Natural killer cell (primary cell): ENCODE measurements at regions not wholly inside any gene's neighbourhood (a gene's known extent, or its start where the extent isn't known, plus 50 kb on each side); places are given as distances from the start of the nearest gene placed in this dataset.
"Not testable (repeated sequence)": the region's sequence is repeated elsewhere in the genome, so short reads cannot be mapped to it uniquely, and the experiment has no call there.

Experiments
- ATAC-seq, 3 donors: fragments of 150-1000 bp in 2 of 3; fragments of 200-7000 bp in 1 of 3; cut with Tn5 transposase; 1 replicate in 1 of 3; 2 replicates in 2 of 3; pipeline ENCODE4 v1.10.0; 2021; ENCODE audit warnings: mild to moderate bottlenecking in 2 of 3, moderate library complexity in 2 of 3
- DNase-seq, 2 donors: peaks; one replicate each; pipeline versions ENCODE4 v3.0.0 to v3.0.0-alpha.2; 2013 to 2021; ENCODE audit warnings: mixed read lengths in 1 of 2
- H3K27ac ChIP-seq: one replicate; pipeline ENCODE4 v1.5.1; 2013; ENCODE audit warnings: mild to moderate bottlenecking, low read length
- H3K27me3 ChIP-seq: one replicate; pipeline ENCODE4 v1.6.1; 2013; ENCODE audit warnings: low read length; ENCODE audit not compliant: control insufficient read depth, insufficient read depth
- H3K36me3 ChIP-seq: one replicate; pipeline ENCODE4 v1.6.1; 2013; ENCODE audit warnings: low read length; ENCODE audit not compliant: control insufficient read depth, insufficient read depth
- H3K4me1 ChIP-seq: one replicate; pipeline ENCODE4 v1.6.1; 2013; ENCODE audit warnings: low read length; ENCODE audit not compliant: control insufficient read depth, insufficient read depth
- H3K4me3 ChIP-seq: one replicate; pipeline ENCODE4 v1.5.1; 2013; ENCODE audit warnings: low read length
- H3K9me3 ChIP-seq: one replicate; pipeline ENCODE4 v1.6.1; 2013; ENCODE audit warnings: low read length; ENCODE audit not compliant: control insufficient read depth, insufficient read depth
- H3K27ac Mint-ChIP-seq, 2 donors: one replicate each; pipeline ENCODE4 v1.8.0; 2022; ENCODE audit warnings: mild to moderate bottlenecking in 2 of 2, mixed read lengths in 2 of 2, moderate library complexity in 1 of 2
- H3K27me3 Mint-ChIP-seq, 2 donors: one replicate each; pipeline ENCODE4 v1.8.0; 2022; ENCODE audit warnings: low read depth in 2 of 2, mixed read lengths in 2 of 2
- H3K36me3 Mint-ChIP-seq: one replicate; pipeline ENCODE4 v1.8.0; 2022; ENCODE audit warnings: mixed read lengths
- H3K4me1 Mint-ChIP-seq, 2 donors: one replicate each; pipeline ENCODE4 v1.8.0; 2022; ENCODE audit warnings: mixed read lengths in 2 of 2
- H3K4me3 Mint-ChIP-seq: one replicate; pipeline ENCODE4 v1.8.0; 2022; ENCODE audit warnings: mild to moderate bottlenecking, moderate library complexity, mixed read lengths
- H3K9me3 Mint-ChIP-seq, 2 donors: one replicate each; pipeline ENCODE4 v1.8.0; 2022; ENCODE audit warnings: mixed read lengths in 2 of 2
- WGBS: methylation state at CpG from one replicate; pipeline ENCODE4 v1.1.7; 2013; ENCODE audit warnings: missing lambda C conversion rate; ENCODE audit not compliant: insufficient coverage; 5-methylcytosine and 5-hydroxymethylcytosine counted together
- intact Hi-C: fragments of 100-400 bp; cut with micrococcal nuclease; formaldehyde crosslinking; loops from one replicate; pipeline ENCODE4 v1.14.2; 2022
- TF ChIP-seq, protein P1 (sequence below): fragments of 200-600 bp; IDR thresholded peaks from one replicate; pipeline ENCODE4 v1.8.0; 2022; ENCODE audit warnings: antibody characterized with exemption

GRCh38 chr5:53405396-53405795 lies 75.0 kb upstream of the FST start:
- ATAC-seq (no peak), DNase-seq (no peak)
- Histone ChIP-seq H3K27ac (no peak overlapping the region), H3K27me3 (no peaks in the 10 kb centered on the region), H3K36me3 (no peaks in the 10 kb centered on the region), H3K4me1 (no peaks in the 10 kb centered on the region), H3K9me3 (no peaks in the 10 kb centered on the region), H3K4me3 (no peak overlapping the region)
- Mint-ChIP-seq H3K9me3 (no peaks in the 10 kb centered on the region), H3K27ac (no peak overlapping the region), H3K4me1 (no peaks in the 10 kb centered on the region), H3K36me3 (no peaks in the 10 kb centered on the region), H3K4me3 (no peak overlapping the region), H3K27me3 (no peaks in the 10 kb centered on the region)
- 100% methylated on average over 1 of the region's 1 CpG for WGBS
- intact Hi-C loops: no loop called here
- TF ChIP-seq, protein P1, sequence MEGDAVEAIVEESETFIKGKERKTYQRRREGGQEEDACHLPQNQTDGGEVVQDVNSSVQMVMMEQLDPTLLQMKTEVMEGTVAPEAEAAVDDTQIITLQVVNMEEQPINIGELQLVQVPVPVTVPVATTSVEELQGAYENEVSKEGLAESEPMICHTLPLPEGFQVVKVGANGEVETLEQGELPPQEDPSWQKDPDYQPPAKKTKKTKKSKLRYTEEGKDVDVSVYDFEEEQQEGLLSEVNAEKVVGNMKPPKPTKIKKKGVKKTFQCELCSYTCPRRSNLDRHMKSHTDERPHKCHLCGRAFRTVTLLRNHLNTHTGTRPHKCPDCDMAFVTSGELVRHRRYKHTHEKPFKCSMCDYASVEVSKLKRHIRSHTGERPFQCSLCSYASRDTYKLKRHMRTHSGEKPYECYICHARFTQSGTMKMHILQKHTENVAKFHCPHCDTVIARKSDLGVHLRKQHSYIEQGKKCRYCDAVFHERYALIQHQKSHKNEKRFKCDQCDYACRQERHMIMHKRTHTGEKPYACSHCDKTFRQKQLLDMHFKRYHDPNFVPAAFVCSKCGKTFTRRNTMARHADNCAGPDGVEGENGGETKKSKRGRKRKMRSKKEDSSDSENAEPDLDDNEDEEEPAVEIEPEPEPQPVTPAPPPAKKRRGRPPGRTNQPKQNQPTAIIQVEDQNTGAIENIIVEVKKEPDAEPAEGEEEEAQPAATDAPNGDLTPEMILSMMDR: no peak

DNA sequence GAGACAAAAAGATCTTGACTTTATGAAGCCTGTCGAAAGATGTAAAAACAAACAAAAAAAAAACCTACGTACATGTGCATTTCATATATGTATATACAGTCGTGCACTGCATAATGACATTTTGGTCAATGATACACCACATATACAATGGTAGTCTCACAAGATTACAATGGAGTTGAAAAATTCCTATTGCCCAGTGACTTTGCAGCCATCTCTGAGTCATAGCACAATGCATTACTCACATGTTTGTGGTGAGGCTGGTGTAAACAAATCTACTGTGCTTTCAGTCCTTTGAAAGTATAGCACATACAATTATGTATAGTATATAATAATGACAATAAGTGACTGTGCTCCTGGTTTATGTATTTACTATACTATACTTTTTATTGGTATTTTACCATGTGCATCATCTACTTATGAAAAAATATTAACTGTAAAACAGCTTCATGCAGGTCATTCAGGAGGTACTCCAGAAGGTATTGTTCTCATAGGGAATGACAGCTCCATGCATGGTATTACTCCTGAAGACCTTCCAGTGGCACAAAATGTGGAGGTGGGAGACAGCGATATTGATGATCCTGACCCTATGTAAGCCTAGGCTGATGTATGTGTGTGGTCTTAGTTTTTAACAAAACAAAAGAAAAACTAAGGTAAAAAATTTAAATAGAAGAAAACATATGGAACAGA lies 73.7 kb upstream of the FST start:
- H3K27ac ChIP-seq: no peak overlapping the region
- no peak overlapping the region for H3K4me3 ChIP-seq
- Mint-ChIP-seq H3K4me3 (no peak overlapping the region), H3K27ac (no peak overlapping the region), H3K4me1 (peaks cover 6 to 11% of the 10 kb centered on the region in 2 donors), H3K36me3 (no peaks in the 10 kb centered on the region), H3K9me3 (no peaks in the 10 kb centered on the region), H3K27me3 (no peaks in the 10 kb centered on the region)
- DNase-seq (no peak), ATAC-seq (no peak)
- H3K27me3 ChIP-seq: no peaks in the 10 kb centered on the region
- intact Hi-C loops: no loop called here
- TF ChIP-seq, protein P1: no peak
- no peaks in the 10 kb centered on the region for H3K4me1 ChIP-seq
- no peaks in the 10 kb centered on the region for H3K9me3 ChIP-seq
- H3K36me3 ChIP-seq: no peaks in the 10 kb centered on the region
- 94% methylated on average over 4 of the region's 4 CpGs for WGBS

- TF ChIP-seq, protein P1: no peak
- no peaks in the 10 kb centered on the region for H3K9me3 Mint-ChIP-seq
- ATAC-seq (no peak), DNase-seq (no peak)
- no peaks in the 10 kb centered on the region for H3K27me3 ChIP-seq
- no peak overlapping the region for H3K4me3 Mint-ChIP-seq
- H3K36me3 Mint-ChIP-seq: no peaks in the 10 kb centered on the region
- H3K4me1 ChIP-seq: no peaks in the 10 kb centered on the region
- no peaks in the 10 kb centered on the region for H3K36me3 ChIP-seq
- no peaks in the 10 kb centered on the region for H3K27me3 Mint-ChIP-seq
- WGBS: 100% methylated on average over 1 of the region's 1 CpG
- peaks cover 9 to 14% of the 10 kb centered on the region in 2 donors for H3K4me1 Mint-ChIP-seq
- intact Hi-C loops: no loop called here
- no peak overlapping the region for H3K27ac Mint-ChIP-seq
- no peak overlapping the region for H3K4me3 ChIP-seq
- no peak overlapping the region for H3K27ac ChIP-seq
- H3K9me3 ChIP-seq: no peaks in the 10 kb centered on the region
Measured at GRCh38 chr5:53407373-53407772, 73.1 kb upstream of the FST start.

GRCh38 chr5:53411388-53411787 lies 69.0 kb upstream of the FST start:
- Mint-ChIP-seq H3K36me3 (no peaks in the 10 kb centered on the region), H3K4me1 (peaks cover 9 to 14% of the 10 kb centered on the region in 2 donors), H3K4me3 (peak overlapping the region; percentile 47), H3K27me3 (no peaks in the 10 kb centered on the region), H3K27ac (peak overlapping the region; percentile 11 to 62), H3K9me3 (no peaks in the 10 kb centered on the region)
- H3K27ac ChIP-seq: no peak overlapping the region
- H3K4me1 ChIP-seq: no peaks in the 10 kb centered on the region
- TF ChIP-seq, protein P1: no peak
- H3K9me3 ChIP-seq: no peaks in the 10 kb centered on the region
- intact Hi-C loops: no loop called here
- no peaks in the 10 kb centered on the region for H3K36me3 ChIP-seq
- no peak for DNase-seq
- ATAC-seq: no peak
- H3K4me3 ChIP-seq: no peak overlapping the region
- H3K27me3 ChIP-seq: no peaks in the 10 kb centered on the region
- WGBS: no CpG with 5 or more reads among the region's 1 CpG

- intact Hi-C loops, H3K36me3 ChIP-seq, H3K4me3 ChIP-seq, H3K27me3 ChIP-seq, ATAC-seq, H3K27ac Mint-ChIP-seq, H3K4me1 ChIP-seq, H3K27me3 Mint-ChIP-seq, H3K36me3 Mint-ChIP-seq, H3K4me3 Mint-ChIP-seq, H3K9me3 ChIP-seq, DNase-seq, H3K9me3 Mint-ChIP-seq, H3K27ac ChIP-seq: not testable (repeated sequence)
- H3K4me1 Mint-ChIP-seq: peaks cover 9 to 14% of the 10 kb centered on the region in 2 donors
- WGBS: no CpG with 5 or more reads among the region's 5 CpGs
Measured at GRCh38 chr5:53412499-53412898, 67.9 kb upstream of the FST start.
